ENCODE measurements at regions not wholly inside any gene's neighbourhood (a gene's known extent, or its start where the extent isn't known, plus 50 kb on each side); places are given as distances from the start of the nearest gene placed in this dataset.

- DNase-seq: no peak
Measured at GRCh38 chr5:3963652-3964051, 368.0 kb downstream of the IRX1 start.

GRCh38 chr5:3980156-3980555, 384.5 kb downstream of the IRX1 start:
- no peak for DNase-seq

DNA sequence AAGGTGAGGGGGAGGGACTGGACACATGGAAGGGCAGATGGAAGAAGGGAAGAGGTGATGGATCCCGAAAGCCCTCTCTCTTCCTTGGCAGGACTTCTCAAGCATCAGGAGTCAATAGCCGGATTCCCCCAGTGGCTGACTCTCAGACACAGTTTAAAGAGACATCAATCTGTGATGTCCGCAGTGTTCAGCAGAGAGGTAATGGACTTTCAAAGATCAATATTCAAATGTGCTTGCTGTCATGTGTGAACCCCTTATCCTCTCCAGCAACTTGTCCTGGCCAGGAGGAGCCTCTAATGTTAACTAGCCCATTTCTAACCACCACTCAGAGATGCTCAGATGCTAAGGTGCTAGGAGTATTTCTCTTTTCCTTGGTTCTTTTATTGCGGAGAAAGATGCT, 392.2 kb downstream of the IRX1 start:
- DNase-seq: no peak

DNA sequence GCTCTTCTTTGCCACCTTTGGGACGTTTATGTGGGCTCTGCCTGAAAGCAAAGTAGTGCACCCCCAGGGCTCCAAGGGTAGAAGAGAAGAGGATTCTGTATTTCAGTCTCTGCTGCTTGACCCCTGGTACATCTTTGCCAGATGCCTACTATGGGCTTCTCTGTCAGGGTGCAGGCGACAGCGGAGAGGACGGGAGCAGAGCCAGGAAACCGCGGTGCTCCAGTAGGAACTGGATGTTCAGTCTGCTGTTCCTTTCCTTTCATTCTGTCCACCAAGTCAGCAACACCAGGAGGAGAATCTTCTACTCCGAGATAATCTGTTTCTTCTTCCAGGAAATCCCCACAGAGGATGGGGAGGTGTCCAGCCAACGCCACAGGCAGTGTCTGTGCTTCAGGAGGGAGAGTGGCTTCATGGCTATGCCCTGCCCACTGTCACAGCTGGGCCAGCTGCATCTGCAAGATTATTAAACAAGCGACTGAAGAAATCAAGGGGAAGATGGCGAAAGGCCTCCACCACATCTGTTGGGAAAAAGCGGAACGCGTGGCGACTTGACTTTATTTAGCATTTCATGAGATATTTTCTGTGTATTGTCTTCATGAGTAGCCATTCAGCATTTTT, 398.3 kb downstream of the IRX1 start:
- no peak for DNase-seq

- no peak for DNase-seq
Measured at GRCh38 chr5:3994628-3995027, 399.0 kb downstream of the IRX1 start.

DNA sequence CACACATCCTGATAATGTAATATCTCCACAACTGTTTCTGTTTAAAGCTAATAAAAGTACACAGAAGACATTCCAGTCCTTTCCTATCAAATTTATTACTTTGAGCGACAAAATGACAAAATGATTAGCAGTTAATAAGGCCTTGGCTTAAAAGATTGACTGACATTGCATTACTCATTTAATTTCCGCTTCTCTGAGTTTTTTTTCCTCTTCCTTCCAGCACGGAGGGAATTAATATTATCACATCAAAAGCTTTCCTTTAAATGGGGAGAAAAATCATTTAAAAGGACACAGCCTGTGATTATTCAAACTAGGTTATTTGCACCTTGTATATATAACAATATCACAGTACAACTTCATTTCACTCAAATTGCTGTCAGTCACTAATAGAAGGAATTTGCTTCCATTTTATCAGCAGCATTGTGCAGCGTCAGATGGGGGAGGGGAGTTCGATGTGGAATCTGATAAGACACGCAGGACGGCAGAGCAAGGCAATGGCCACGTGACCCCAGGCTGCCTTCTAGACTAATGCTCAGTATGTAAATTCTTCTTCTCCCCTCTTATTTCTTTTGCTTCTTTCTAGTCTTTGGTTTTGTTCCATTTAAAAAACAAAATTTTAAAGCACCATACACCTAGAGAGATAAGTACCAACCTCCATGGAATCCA, 400.5 kb downstream of the IRX1 start:
- no peak for DNase-seq

DNA sequence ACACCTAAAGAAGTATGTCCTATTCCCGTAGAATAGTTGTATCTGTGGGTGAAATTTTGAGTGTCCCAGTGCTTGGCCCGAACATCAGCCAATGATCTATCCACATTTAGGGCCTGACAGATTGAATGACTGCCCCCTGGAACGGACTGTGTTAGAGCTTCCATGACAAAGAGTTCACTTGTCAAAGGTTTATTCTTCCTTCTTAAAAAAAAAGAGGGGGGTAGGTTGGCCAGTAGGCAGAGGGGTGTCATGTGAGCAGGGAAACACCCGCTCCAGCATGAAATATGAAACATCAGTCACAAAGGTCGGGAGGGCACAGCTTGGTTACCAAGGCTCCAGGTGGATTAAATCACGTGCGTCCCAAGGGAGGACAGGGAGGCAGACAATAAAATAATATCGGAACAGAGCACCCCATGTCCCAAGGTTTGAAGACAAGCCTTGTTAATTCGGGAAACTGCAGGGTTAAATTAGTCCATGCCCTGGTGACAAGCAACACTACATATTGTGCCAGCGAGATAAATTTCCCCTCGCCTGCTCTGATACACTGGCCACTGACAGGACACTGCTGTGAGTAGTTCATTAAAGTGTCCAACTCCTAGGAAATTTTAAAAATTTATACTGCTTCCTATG, 401.2 kb downstream of the IRX1 start:
- no peak for DNase-seq

DNA sequence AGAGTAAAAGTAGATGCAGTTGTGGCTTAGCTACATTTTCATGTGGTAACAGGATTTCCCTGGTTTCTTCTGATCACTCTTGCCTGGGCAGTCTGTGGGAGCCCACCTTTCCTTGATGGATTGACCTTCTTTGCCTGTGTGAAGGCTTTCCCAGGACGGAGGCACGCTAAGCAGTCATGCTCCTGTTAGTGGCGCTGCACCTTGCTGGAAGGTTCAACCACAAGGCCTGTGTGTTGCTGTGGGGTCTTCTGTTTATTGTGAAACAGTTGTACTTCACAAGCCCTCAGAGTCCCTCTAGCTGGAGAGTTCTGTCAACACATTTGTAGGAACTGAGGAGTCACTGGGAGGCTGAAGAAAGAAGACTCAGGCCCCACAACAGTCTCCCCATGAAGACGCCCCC, 402.0 kb downstream of the IRX1 start:
- no peak for DNase-seq

DNA sequence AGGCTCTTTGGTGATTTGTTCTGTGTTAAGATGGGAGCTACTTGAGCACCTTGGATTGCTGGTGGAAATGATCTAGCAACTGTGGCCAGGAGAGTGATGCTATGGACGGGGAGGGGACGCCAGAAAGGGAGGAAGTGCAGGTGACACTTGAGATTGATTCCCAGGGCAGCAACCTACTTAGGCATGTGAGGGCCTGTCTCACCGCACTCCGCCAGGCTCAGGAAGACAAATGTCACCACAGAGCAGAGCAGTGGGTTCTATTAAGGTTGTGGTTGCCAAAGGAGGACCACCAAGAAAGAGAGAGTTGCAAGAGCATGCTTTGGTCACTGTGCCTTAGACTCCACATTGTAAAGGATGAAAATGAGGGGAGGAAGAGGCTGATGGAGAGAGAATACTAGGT, 404.3 kb downstream of the IRX1 start:
- no peak for DNase-seq

- DNase-seq: no peak
Measured at GRCh38 chr5:4001004-4001403, 405.4 kb downstream of the IRX1 start.

- no peak for DNase-seq
Measured at GRCh38 chr5:4001758-4002533, 406.3 kb downstream of the IRX1 start.

DNA sequence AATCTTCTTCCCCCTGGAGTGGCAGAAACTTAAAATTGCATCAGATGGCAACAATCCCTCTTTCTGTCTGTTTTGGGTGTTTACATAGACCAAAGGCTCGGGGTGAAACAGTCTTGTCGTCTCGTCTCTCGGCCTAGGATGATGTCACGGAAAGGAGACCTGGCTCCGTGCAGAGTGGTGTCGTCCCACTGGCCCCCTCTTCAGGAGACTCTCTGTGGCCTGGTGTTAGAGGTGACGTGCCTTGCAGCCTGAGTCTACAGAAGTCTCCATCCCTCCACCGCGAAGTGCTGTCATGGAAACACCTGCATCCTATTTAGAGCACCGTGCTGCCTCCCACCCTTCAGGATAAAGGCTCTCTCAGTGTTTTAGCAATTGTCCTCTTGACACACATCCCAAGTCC, 409.7 kb downstream of the IRX1 start:
- DNase-seq: no peak

- no peak for DNase-seq
Measured at GRCh38 chr5:4007001-4007400, 411.4 kb downstream of the IRX1 start.

- DNase-seq: no peak
Measured at GRCh38 chr5:4011943-4012342, 416.3 kb downstream of the IRX1 start.

DNA sequence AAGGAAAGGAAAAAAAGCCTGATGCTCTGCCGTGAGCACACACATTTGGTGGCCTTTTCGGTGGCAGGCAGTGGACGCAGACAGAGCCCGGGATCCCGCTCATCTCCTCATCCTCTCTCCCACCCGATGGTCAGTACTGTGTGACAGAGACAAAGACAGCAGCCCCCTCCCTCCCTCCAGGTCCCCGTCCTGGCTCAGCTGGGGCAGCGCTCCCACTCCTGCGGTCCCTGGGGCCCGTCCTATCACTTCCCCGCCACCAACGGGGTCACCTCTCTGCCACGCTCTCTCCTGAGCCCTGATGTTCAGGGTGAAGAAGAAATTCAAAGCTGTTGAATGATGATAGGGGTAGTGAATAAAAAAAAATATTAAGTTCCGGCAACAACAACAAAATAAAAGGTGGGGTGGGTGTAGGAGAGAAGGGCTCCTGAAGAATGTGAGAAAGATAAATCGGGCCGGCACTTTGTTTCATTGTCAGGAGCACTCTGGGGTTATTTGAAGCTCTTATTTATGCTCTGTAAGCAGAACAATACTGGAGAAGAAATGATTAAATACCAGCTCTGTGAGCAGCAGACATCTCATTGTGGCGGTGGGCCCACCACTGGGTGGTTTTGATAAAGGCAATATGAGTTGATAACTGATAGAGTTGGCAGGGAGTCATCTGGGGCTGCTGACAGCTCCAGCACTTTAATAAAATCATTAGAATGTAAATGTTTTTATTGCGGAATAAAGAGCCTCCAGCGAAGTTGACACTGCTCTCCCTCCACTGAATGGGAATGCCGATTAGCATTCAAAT, 417.7 kb downstream of the IRX1 start:
- DNase-seq: no peak

- DNase-seq: no peak
Measured at GRCh38 chr5:4015709-4016108, 420.1 kb downstream of the IRX1 start.

DNA sequence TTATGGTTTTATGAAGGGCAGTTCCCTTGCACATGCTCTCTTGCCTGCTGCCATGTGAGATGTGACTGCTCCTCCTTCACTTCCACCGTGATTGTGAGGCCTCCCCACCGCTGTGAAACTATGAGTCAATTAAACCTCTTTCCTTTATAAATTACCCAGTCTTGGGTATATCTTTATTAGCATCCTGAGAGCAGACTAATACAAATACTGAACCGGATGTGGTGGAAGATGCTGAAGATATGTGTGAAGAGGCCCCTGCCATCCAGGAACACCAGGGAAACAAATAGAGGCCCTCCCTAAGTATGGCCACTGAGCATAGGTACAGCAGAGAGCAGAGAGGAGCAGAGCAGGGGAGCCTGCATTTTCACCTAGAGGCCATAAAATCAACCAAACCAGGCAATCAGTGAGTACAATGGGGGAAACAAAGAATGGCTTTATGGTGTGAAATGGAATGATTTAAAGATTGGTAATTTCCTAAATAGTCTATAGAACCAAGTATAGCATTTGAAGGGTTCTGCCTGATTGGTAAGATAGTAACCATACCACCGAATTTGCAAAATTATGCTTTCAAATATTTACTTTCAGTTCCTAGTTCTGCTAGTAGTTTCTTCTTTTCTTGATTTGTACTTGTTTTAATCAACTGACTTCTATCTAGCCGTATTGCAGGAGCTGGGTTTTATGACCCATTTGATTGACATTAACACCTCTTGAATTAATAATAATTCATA, 421.6 kb downstream of the IRX1 start:
- DNase-seq: no peak

- no peak for DNase-seq
Measured at GRCh38 chr5:4018007-4018406, 422.4 kb downstream of the IRX1 start.

GRCh38 chr5:4019009-4019769, 423.6 kb downstream of the IRX1 start:
- DNase-seq: no peak

GRCh38 chr5:4019841-4020240, 424.2 kb downstream of the IRX1 start:
- DNase-seq: no peak

- no peak for DNase-seq
Measured at GRCh38 chr5:4020400-4020799, 424.8 kb downstream of the IRX1 start.

Measured in NCI-H82 (cell line).